Astrocyte (in vitro differentiated cells and primary cell): ENCODE measurements at regions not wholly inside any gene's neighbourhood (a gene's known extent, or its start where the extent isn't known, plus 50 kb on each side); places are given as distances from the start of the nearest gene placed in this dataset.
A peak's percentile ranks its signal among the peaks of the same experiment; 100 is the strongest.

ENCODE experiments used
- DNase-seq: peaks from one replicate; pipeline ENCODE4 v3.0.0-alpha.2; 2010; ENCODE audit warnings: low read depth
- FAIRE-seq: peaks from 2 replicates; lab custom pipeline; 2011; peaks lifted over from hg19 to GRCh38; lab: Jason Lieb, UNC
- H2AFZ ChIP-seq: 2 replicates; pipeline ENCODE4 v1.6.0; 2012; ENCODE audit warnings: low read depth, low read length, inconsistent platforms
- H3K27ac ChIP-seq: 2 replicates; pipeline ENCODE4 v1.5.1; 2011; ENCODE audit warnings: low read depth, low read length, inconsistent platforms
- H3K27me3 ChIP-seq: 2 replicates; pipeline ENCODE4 v1.6.0; 2011; ENCODE audit warnings: low read length, inconsistent platforms; ENCODE audit not compliant: insufficient read depth
- H3K36me3 ChIP-seq: 2 replicates; pipeline ENCODE4 v1.5.1; 2011; ENCODE audit warnings: low read length, inconsistent platforms; ENCODE audit not compliant: insufficient read depth
- H3K4me1 ChIP-seq: 2 replicates; pipeline ENCODE4 v1.5.1; 2011; ENCODE audit warnings: low read length, inconsistent platforms; ENCODE audit not compliant: insufficient read depth
- H3K4me2 ChIP-seq: 2 replicates; pipeline ENCODE4 v1.6.0; 2012; ENCODE audit warnings: low read length, inconsistent platforms
- H3K4me3 ChIP-seq: 2 replicates; pipeline ENCODE4 v1.5.1; 2011; ENCODE audit warnings: low read depth, mild to moderate bottlenecking, low read length, inconsistent platforms; ENCODE audit not compliant: insufficient read depth
- H3K79me2 ChIP-seq: 2 replicates; pipeline ENCODE4 v1.6.0; 2012; ENCODE audit warnings: mild to moderate bottlenecking, low read length, inconsistent platforms; ENCODE audit not compliant: insufficient read depth
- H3K9ac ChIP-seq: 2 replicates; pipeline ENCODE4 v1.6.0; 2012; ENCODE audit warnings: mild to moderate bottlenecking, low read length, inconsistent platforms
- H3K9me3 ChIP-seq: 2 replicates; pipeline ENCODE4 v1.5.1; 2012; ENCODE audit warnings: low read depth, mild to moderate bottlenecking, low read length, inconsistent platforms; ENCODE audit not compliant: insufficient read depth
- H4K20me1 ChIP-seq: 2 replicates; pipeline ENCODE4 v1.6.0; 2012; ENCODE audit warnings: low read length, inconsistent platforms; ENCODE audit not compliant: insufficient read depth
- H3K27ac Mint-ChIP-seq: one replicate; pipeline ENCODE4 v1.8.0; 2021; ENCODE audit warnings: mild to moderate bottlenecking, mixed read lengths; ENCODE audit not compliant: unreplicated experiment
- H3K27me3 Mint-ChIP-seq: one replicate; pipeline ENCODE4 v1.8.0; 2021; ENCODE audit warnings: low read depth, mixed read lengths; ENCODE audit not compliant: unreplicated experiment
- H3K36me3 Mint-ChIP-seq: one replicate; pipeline ENCODE4 v1.8.0; 2021; ENCODE audit warnings: low read depth, mixed read lengths; ENCODE audit not compliant: unreplicated experiment
- H3K4me1 Mint-ChIP-seq: one replicate; pipeline ENCODE4 v1.8.0; 2021; ENCODE audit warnings: low read depth, mixed read lengths; ENCODE audit not compliant: unreplicated experiment
- H3K4me3 Mint-ChIP-seq: one replicate; pipeline ENCODE4 v1.8.0; 2021; ENCODE audit warnings: mild to moderate bottlenecking, moderate library complexity, mixed read lengths; ENCODE audit not compliant: unreplicated experiment
- H3K9me3 Mint-ChIP-seq: one replicate; pipeline ENCODE4 v1.8.0; 2021; ENCODE audit warnings: mild to moderate bottlenecking, mixed read lengths; ENCODE audit not compliant: unreplicated experiment
- CTCF ChIP-seq: IDR thresholded peaks from 2 replicates; pipeline ENCODE4 v1.5.1; 2011; ENCODE audit warnings: low read depth, mild to moderate bottlenecking, inconsistent platforms, low read length, moderate library complexity; ENCODE audit not compliant: insufficient read depth
- EZH2 ChIP-seq: IDR thresholded peaks from 2 replicates; pipeline ENCODE4 v1.6.1; 2012; ENCODE audit warnings: mild to moderate bottlenecking, low read length, inconsistent platforms; ENCODE audit not compliant: insufficient read depth

- H3K9me3 ChIP-seq = no peaks in the 10 kb centered on the region
- no peak overlapping the region for H3K27ac ChIP-seq
- no peaks in the 10 kb centered on the region for H3K4me1 ChIP-seq
- FAIRE-seq = no peak
- no peak overlapping the region for H3K4me3 ChIP-seq
- no peak overlapping the region for H3K4me2 ChIP-seq
- H2AFZ ChIP-seq = peak overlapping the region; percentile 3
- no peaks in the 10 kb centered on the region for H3K79me2 ChIP-seq
- no peaks in the 10 kb centered on the region for H4K20me1 ChIP-seq
- DNase-seq = no peak
- H3K4me3 Mint-ChIP-seq = no peak overlapping the region
- no peaks in the 10 kb centered on the region for H3K36me3 ChIP-seq
- peaks cover 2% of the 10 kb centered on the region for H3K36me3 Mint-ChIP-seq
- peaks cover 8% of the 10 kb centered on the region for H3K9me3 Mint-ChIP-seq
- no peak overlapping the region for H3K27ac Mint-ChIP-seq
- TF ChIP-seq CTCF = no peak
- TF ChIP-seq EZH2 = no peak
- no peak overlapping the region for H3K9ac ChIP-seq
- H3K27me3 ChIP-seq = no peaks in the 10 kb centered on the region
- H3K27me3 Mint-ChIP-seq = no peaks in the 10 kb centered on the region
- peaks cover 4% of the 10 kb centered on the region for H3K4me1 Mint-ChIP-seq
Observed at GRCh38 chr18:67692811-67693210, 176.3 kb upstream of the DSEL start.

GRCh38 chr18:67682516-67682915 lies 166.0 kb upstream of the DSEL start:
- Mint-ChIP-seq H3K4me1 (no peaks in the 10 kb centered on the region), H3K9me3 (no peaks in the 10 kb centered on the region)
- no peak for FAIRE-seq

More at GRCh38 chr18:67682516-67682915, 166.0 kb upstream of the DSEL start:
- H3K27me3 ChIP-seq = no peaks in the 10 kb centered on the region
- no peak overlapping the region for H3K4me2 ChIP-seq
- H3K9ac ChIP-seq = no peak overlapping the region
- Mint-ChIP-seq H3K27me3 (no peaks in the 10 kb centered on the region), H3K4me3 (no peak overlapping the region), H3K36me3 (no peaks in the 10 kb centered on the region), H3K27ac (no peak overlapping the region)
- H3K9me3 ChIP-seq = no peaks in the 10 kb centered on the region
- H3K36me3 ChIP-seq = no peaks in the 10 kb centered on the region
- no peaks in the 10 kb centered on the region for H3K79me2 ChIP-seq
- no peak overlapping the region for H3K27ac ChIP-seq
- TF ChIP-seq EZH2 = no peak
- TF ChIP-seq CTCF = no peak
- no peaks in the 10 kb centered on the region for H4K20me1 ChIP-seq
- H2AFZ ChIP-seq = no peak overlapping the region
- no peak for DNase-seq
- H3K4me3 ChIP-seq = no peak overlapping the region
- H3K4me1 ChIP-seq = no peaks in the 10 kb centered on the region
